ENCODE measurements at regions not wholly inside any gene's neighbourhood (a gene's known extent, or its start where the extent isn't known, plus 50 kb on each side); places are given as distances from the start of the nearest gene placed in this dataset.

- no TSS peak for BruUV-seq (replicated peaks)
- Histone ChIP-seq H2AFZ (ENCODE audit: low read length) (no peak overlapping the region), H3K79me2 (ENCODE audit: low read length) (no peaks in the 10 kb centered on the region), H3K4me2 (ENCODE audit: low read length) (no peak overlapping the region), H3K4me1 (ENCODE audit: insufficient read depth, low read length) (no peaks in the 10 kb centered on the region), H3K4me3 (ENCODE audit: low read length) (no peak overlapping the region), H3K36me3 (ENCODE audit: low read depth, low read length) (no peaks in the 10 kb centered on the region), H3K27me3 (ENCODE audit: low read length) (no peaks in the 10 kb centered on the region), H3K9ac (ENCODE audit: low read length) (no peak overlapping the region), H4K20me1 (ENCODE audit: low read length) (no peaks in the 10 kb centered on the region), H3F3A (ENCODE audit: low read length, unreplicated experiment) (no peaks in the 10 kb centered on the region), H3K27ac (ENCODE audit: low read length) (no peak overlapping the region), H3K9me2 (replicated peaks; ENCODE audit: low read length) (no peaks in the 10 kb centered on the region), H3K9me3 (ENCODE audit: low read length) (no peaks in the 10 kb centered on the region)
- ChIA-PET POLR2A (ENCODE audit: unreplicated experiment) (no interaction called here), CTCF (no interaction called here)
- no peak for ATAC-seq
- no peak for DNase-seq
- no peak for TF ChIP-seq CTCF (conservative IDR thresholded peaks at IDR 0.05; ENCODE audit: low read depth, low read length)
- TF ChIP-seq EZH2phosphoT487 (IDR thresholded peaks at IDR 0.05; ENCODE audit: borderline replicate concordance, low read length), result no peak
- no peak for TF ChIP-seq EZH2 (IDR thresholded peaks at IDR 0.05; ENCODE audit: low read length, unreplicated experiment)
- intact Hi-C loops (cut with micrococcal nuclease), result no loop called here
Measured at GRCh38 chr10:96772196-96772595, 51.9 kb upstream of the PIK3AP1 start.

GRCh38 chr10:96770987-96771386 lies 50.7 kb upstream of the PIK3AP1 start:
- intact Hi-C loops (cut with micrococcal nuclease), result no loop called here
- Histone ChIP-seq H3K4me1 (ENCODE audit: insufficient read depth, low read length) (no peaks in the 10 kb centered on the region), H3F3A (ENCODE audit: low read length, unreplicated experiment) (no peaks in the 10 kb centered on the region), H3K79me2 (ENCODE audit: low read length) (no peaks in the 10 kb centered on the region), H3K27me3 (ENCODE audit: low read length) (no peaks in the 10 kb centered on the region), H3K27ac (ENCODE audit: low read length) (no peak overlapping the region), H3K9ac (ENCODE audit: low read length) (no peak overlapping the region), H3K4me3 (ENCODE audit: low read length) (no peak overlapping the region), H3K9me3 (ENCODE audit: low read length) (no peaks in the 10 kb centered on the region), H3K4me2 (ENCODE audit: low read length) (no peak overlapping the region), H2AFZ (ENCODE audit: low read length) (no peak overlapping the region), H3K36me3 (ENCODE audit: low read depth, low read length) (no peaks in the 10 kb centered on the region), H4K20me1 (ENCODE audit: low read length) (no peaks in the 10 kb centered on the region), H3K9me2 (replicated peaks; ENCODE audit: low read length) (no peaks in the 10 kb centered on the region)
- no TSS peak for BruUV-seq (replicated peaks)
- ATAC-seq (no peak), DNase-seq (no peak)
- CTCF ChIA-PET, result interaction anchor here (0.6 kb wide), 1 partner anchor 128 kb away, joined by 6 read pairs; no protein-coding TSS in a partner anchor
- TF ChIP-seq EZH2phosphoT487 (IDR thresholded peaks at IDR 0.05; ENCODE audit: borderline replicate concordance, low read length) (no peak), CTCF (conservative IDR thresholded peaks at IDR 0.05; ENCODE audit: low read depth, low read length) (no peak), EZH2 (IDR thresholded peaks at IDR 0.05; ENCODE audit: low read length, unreplicated experiment) (no peak)
- POLR2A ChIA-PET (ENCODE audit: unreplicated experiment), result no interaction called here
